Panc1 (cell line): ENCODE measurements at regions not wholly inside any gene's neighbourhood (a gene's known extent, or its start where the extent isn't known, plus 50 kb on each side); places are given as distances from the start of the nearest gene placed in this dataset.

Source experiments
- ATAC-seq: fragments of 200-7000 bp; cut with Tn5 transposase; 2 replicates; pipeline ENCODE4 v1.9.1; 2020; ENCODE audit warnings: mild to moderate bottlenecking, moderate library complexity
- BruUV-seq: library from RNA; stranded (reverse); fragments of 400-500 nt; replicated peaks from 2 replicates; lab custom pipeline; 2021; lab: Mats Ljungman, UMichigan
- CTCF ChIA-PET: fragments of 300-600 bp; sonication (Branson Sonifier 250); formaldehyde crosslinking; loops from one replicate; lab custom pipeline; 2022; ENCODE audit warnings: antibody characterized with exemption; lab: Charles Lee
- POLR2A ChIA-PET: fragments of 300-600 bp; sonication (Branson Sonifier 250); formaldehyde crosslinking; loops from one replicate; lab custom pipeline; 2022; ENCODE audit warnings: antibody characterized with exemption; lab: Charles Lee
- DNase-seq: peaks from one replicate; pipeline ENCODE4 v3.0.0-alpha.2; 2010; ENCODE audit warnings: low read depth, low spot score
- H3K27ac ChIP-seq: 2 replicates; pipeline ENCODE4 v1.5.1; 2011; ENCODE audit warnings: mild to moderate bottlenecking, low read length, inconsistent platforms
- H3K27me3 ChIP-seq: fragments of 200-500 bp; sonication (Bioruptor generic); 2 replicates; pipeline ENCODE4 v1.6.0; 2014; ENCODE audit warnings: low read length, inconsistent platforms; ENCODE audit not compliant: control insufficient read depth, insufficient read depth
- H3K36me3 ChIP-seq: fragments of 200-500 bp; sonication (Bioruptor generic); 2 replicates; pipeline ENCODE4 v1.5.1; 2014; ENCODE audit warnings: inconsistent platforms, mild to moderate bottlenecking, low read length, moderate library complexity; ENCODE audit not compliant: control insufficient read depth, insufficient read depth
- H3K4me1 ChIP-seq: 2 replicates; pipeline ENCODE4 v1.5.1; 2011; ENCODE audit warnings: inconsistent platforms, mild to moderate bottlenecking, low read length, moderate library complexity; ENCODE audit not compliant: control insufficient read depth, insufficient read depth
- H3K4me3 ChIP-seq, 2 experiments: 2 replicates each; pipeline ENCODE4 v1.5.1; 2011 to 2012; ENCODE audit warnings: low read depth in 2 of 2, low read length in 2 of 2, mild to moderate bottlenecking in 2 of 2, inconsistent platforms in 1 of 2, moderate library complexity in 1 of 2
- H3K9me3 ChIP-seq: fragments of 200-500 bp; sonication (Bioruptor generic); 2 replicates; pipeline ENCODE4 v1.5.1; 2014; ENCODE audit warnings: low read depth, mild to moderate bottlenecking, inconsistent platforms, low read length, moderate library complexity; ENCODE audit not compliant: control insufficient read depth, insufficient read depth
- CTCF ChIP-seq: fragments of 450-650 bp; IDR thresholded peaks from 2 replicates; pipeline ENCODE4 v1.5.1; 2017; ENCODE audit warnings: mild to moderate bottlenecking
- POLR2AphosphoS5 ChIP-seq: IDR thresholded peaks from 2 replicates; pipeline ENCODE4 v1.6.1; 2012; ENCODE audit warnings: mild to moderate bottlenecking, low read depth, low read length, moderate library complexity
- REST ChIP-seq, 2 experiments: IDR thresholded peaks; 2 replicates each; pipeline ENCODE4 v1.6.1; 2011 to 2012; ENCODE audit warnings: low read depth in 2 of 2, control low read depth in 1 of 2, low read length in 1 of 2, mild to moderate bottlenecking in 1 of 2, moderate library complexity in 1 of 2; ENCODE audit not compliant: insufficient read depth in 1 of 2
- SIN3A ChIP-seq: IDR thresholded peaks from 2 replicates; pipeline ENCODE4 v1.6.1; 2012; ENCODE audit warnings: low read depth, mild to moderate bottlenecking, low read length, moderate library complexity, borderline replicate concordance; ENCODE audit not compliant: insufficient read depth
- TCF7L2 ChIP-seq: IDR thresholded peaks from 2 replicates; pipeline ENCODE4 v1.6.1; 2011; ENCODE audit warnings: mild to moderate bottlenecking, low read depth, low read length, inconsistent platforms
- in situ Hi-C: cut with HindIII; loops from 2 replicates; pipeline ENCODE4 v1.10.0; 2016; ENCODE audit warnings: low sequenced_read_pairs, low pct_unique_long_range_greater_than_20kb
- intact Hi-C: fragments of 100-400 bp; cut with micrococcal nuclease; formaldehyde crosslinking; loops from one replicate; pipeline ENCODE4 v1.10.0; 2022; ENCODE audit not compliant: unreplicated experiment

- no peaks in the 10 kb centered on the region for H3K9me3 ChIP-seq
- in situ Hi-C loops = no loop called here
- BruUV-seq = no TSS peak
- CTCF ChIA-PET = no interaction called here
- H3K36me3 ChIP-seq = no peaks in the 10 kb centered on the region
- no peaks in the 10 kb centered on the region for H3K4me1 ChIP-seq
- POLR2A ChIA-PET = no interaction called here
- ATAC-seq = no peak
- no peak for DNase-seq
- H3K27me3 ChIP-seq = no peaks in the 10 kb centered on the region
- H3K27ac ChIP-seq = no peak overlapping the region
- TF ChIP-seq TCF7L2 (no peak), REST (IDR thresholded peaks at IDR 0.05; ENCODE audit: insufficient read depth in 1 of 2, low read depth in 2 of 2, low read length in 1 of 2) (no peak), POLR2AphosphoS5 (no peak), CTCF (no peak), SIN3A (no peak)
- H3K4me3 ChIP-seq = no peak overlapping the region
- intact Hi-C loops = no loop called here
Measured at GRCh38 chr4:147311956-147312355, 168.9 kb upstream of the EDNRA start.

GRCh38 chr4:147312376-147313046, 168.4 kb upstream of the EDNRA start:
- H3K27ac ChIP-seq = no peak overlapping the region
- intact Hi-C loops = no loop called here
- H3K27me3 ChIP-seq = no peaks in the 10 kb centered on the region
- DNase-seq = no peak
- H3K4me1 ChIP-seq = no peaks in the 10 kb centered on the region
- H3K36me3 ChIP-seq = no peaks in the 10 kb centered on the region
- no peaks in the 10 kb centered on the region for H3K9me3 ChIP-seq
- no TSS peak for BruUV-seq
- no peak for ATAC-seq
- H3K4me3 ChIP-seq = no peak overlapping the region
- TF ChIP-seq POLR2AphosphoS5 = no peak
- TF ChIP-seq CTCF = no peak
- no peak for TF ChIP-seq TCF7L2
- TF ChIP-seq REST (IDR thresholded peaks at IDR 0.05; ENCODE audit: insufficient read depth in 1 of 2, low read depth in 2 of 2, low read length in 1 of 2) = no peak
- TF ChIP-seq SIN3A = no peak
- ChIA-PET POLR2A (no interaction called here), CTCF (no interaction called here)
- in situ Hi-C loops = no loop called here
